ENCODE measurements at regions not wholly inside any gene's neighbourhood (a gene's known extent, or its start where the extent isn't known, plus 50 kb on each side); places are given as distances from the start of the nearest gene placed in this dataset.

- DNase-seq: no peak
- TF ChIP-seq CTCF (IDR thresholded peaks at IDR 0.05) (no peak), POLR2A (IDR thresholded peaks at IDR 0.05) (no peak)
- no peaks in the 10 kb centered on the region for H3K4me1 ChIP-seq
- H3K27me3 ChIP-seq: no peaks in the 10 kb centered on the region
- no peaks in the 10 kb centered on the region for H3K9me3 ChIP-seq
- H3K27ac ChIP-seq: no peak overlapping the region
- H3K4me3 ChIP-seq: no peak overlapping the region
- H3K36me3 ChIP-seq: no peaks in the 10 kb centered on the region
These were observed 50.3 kb upstream of the GSAP start for GRCh38 chr7:77466450-77466849.

Measured in Peyer's patch (tissue), 4 donors.